Astrocyte of the hippocampus (primary cell): ENCODE measurements at regions not wholly inside any gene's neighbourhood (a gene's known extent, or its start where the extent isn't known, plus 50 kb on each side); places are given as distances from the start of the nearest gene placed in this dataset.

Experiments used
- DNase-seq: peaks from one replicate; pipeline ENCODE4 v3.0.0; 2011; ENCODE audit warnings: low read depth, low spot score

DNA sequence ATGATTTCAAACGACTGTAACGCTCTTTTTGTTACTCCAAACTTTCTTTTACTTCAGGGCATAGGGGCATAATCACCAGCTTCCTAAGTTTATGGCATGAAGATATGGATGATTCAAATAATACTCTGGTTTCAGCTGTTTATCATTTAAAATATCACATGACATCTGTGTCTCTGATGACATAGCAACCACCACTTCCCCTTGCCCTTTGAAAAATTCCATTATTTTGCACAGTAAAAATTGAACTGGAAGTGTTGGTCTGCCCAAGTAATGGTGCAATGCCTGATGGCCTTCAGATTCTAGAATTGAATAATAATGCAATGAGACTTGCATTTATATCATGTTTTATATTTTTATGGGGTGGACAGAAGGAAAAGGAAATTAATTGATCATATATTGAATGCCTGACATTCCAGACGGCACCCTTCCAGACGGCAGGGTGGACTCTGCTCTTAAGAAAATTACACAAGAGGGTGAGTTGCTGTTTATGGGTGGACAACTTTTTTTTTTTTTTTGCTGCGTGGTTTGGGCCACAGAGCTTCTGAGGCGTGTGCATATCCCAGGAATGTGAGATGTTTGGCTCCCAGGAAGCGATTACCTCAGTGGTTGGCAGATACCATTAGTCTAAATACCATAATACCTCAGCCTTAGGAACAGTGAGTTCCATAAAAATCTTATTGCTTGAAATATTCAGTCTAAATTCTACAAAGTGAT is 101.7 kb upstream of the ZNF521 start:
- DNase-seq, result peak; percentile 85

DNA sequence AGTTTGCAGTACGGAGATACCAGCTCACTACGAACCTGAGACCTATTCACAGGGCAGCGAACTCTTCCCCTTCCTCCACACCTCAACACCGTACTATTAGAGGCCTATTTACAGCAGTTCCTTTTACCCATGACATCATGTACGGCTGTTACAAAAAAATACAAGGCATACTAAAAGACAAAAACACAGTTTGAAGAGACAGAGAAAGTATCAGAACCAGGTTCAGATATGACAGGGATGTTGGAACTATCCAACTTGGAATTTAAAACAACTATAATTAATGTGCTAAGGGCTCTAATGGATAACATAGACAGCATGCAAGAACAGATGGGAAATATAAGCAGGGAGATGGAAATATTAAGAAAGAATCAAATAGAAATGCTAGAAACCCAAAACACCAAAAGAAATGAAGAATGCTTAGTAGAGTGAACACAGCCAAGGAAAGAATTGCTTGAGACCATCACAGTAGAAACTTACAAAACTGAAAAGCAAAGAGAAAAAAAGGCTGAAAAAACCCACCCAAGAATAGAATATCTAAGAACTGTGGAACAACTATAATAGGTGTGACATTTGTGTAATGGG is 99.2 kb upstream of the ZNF521 start:
- DNase-seq, result no peak

DNA sequence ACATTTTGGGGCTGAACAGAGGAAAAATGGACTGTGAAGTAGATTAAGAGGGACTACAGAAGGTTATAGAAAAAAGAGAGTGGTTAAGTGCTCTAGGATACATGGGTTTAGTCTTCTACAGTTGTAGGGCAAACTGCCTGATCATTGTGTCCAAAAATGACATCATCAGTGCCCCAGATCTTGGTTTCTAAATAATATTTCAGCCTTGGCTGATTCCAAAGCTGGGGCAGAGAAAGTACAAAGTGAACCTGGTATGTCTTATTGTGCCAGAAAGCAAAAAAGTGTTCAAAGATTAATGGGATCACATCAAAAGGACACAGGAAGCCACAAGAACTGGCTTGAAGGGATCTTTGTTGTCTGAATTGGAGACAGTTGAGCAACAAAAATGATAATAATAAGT is 97.1 kb upstream of the ZNF521 start:
- DNase-seq, result no peak

- DNase-seq, result no peak
Measured at GRCh38 chr18:25446972-25447371, 95.0 kb upstream of the ZNF521 start.

DNA sequence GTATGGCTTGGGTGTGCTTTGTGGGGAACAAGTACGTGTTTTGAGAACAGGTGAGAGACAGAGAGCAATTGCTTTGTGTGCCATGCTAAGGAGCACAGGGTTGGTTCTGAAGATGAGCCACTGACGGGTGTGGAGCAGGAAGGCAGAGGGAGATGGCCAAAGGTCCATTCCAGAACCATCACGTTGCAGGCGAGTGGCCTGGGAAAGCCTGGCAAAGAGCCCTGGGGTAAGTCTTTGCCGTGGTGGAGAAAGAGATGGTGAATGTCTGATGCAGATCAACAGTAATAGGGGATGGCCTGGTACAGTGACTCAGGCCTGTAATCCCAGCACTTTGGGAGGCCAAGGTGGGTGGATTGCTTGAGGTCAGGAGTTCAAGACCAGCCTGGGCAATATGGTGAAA is 93.5 kb upstream of the ZNF521 start:
- no peak for DNase-seq

- no peak for DNase-seq
Measured at GRCh38 chr18:25443776-25444175, 91.8 kb upstream of the ZNF521 start.

- DNase-seq, result no peak
Measured at GRCh38 chr18:25435149-25435782, 83.3 kb upstream of the ZNF521 start.

- no peak for DNase-seq
Measured at GRCh38 chr18:25434745-25435144, 82.8 kb upstream of the ZNF521 start.

GRCh38 chr18:25433590-25433989 is 81.6 kb upstream of the ZNF521 start:
- no peak for DNase-seq

- no peak for DNase-seq
Measured at GRCh38 chr18:25425024-25425423, 73.1 kb upstream of the ZNF521 start.

- no peak for DNase-seq
Measured at GRCh38 chr18:25423760-25424159, 71.8 kb upstream of the ZNF521 start.

DNA sequence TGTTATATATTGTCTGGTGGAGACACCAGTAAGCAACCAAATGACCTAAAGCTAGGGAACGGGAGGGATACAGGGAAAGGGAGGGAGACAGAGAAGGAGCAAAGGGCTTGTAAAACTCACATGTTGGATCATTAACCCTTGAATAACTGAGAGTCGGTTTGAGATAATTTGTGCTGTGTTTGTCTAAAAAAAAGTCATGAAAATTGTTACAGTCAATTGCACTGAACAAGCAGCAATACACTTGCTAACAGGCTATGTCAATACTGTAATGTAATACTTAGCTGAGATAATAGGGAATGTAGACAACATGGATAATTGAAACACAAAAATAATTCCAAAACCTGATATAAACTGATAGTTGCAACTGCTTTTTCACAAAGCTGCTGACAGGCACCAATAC is 71.3 kb upstream of the ZNF521 start:
- DNase-seq, result no peak

GRCh38 chr18:25422230-25422629 is 70.3 kb upstream of the ZNF521 start:
- DNase-seq, result no peak

DNA sequence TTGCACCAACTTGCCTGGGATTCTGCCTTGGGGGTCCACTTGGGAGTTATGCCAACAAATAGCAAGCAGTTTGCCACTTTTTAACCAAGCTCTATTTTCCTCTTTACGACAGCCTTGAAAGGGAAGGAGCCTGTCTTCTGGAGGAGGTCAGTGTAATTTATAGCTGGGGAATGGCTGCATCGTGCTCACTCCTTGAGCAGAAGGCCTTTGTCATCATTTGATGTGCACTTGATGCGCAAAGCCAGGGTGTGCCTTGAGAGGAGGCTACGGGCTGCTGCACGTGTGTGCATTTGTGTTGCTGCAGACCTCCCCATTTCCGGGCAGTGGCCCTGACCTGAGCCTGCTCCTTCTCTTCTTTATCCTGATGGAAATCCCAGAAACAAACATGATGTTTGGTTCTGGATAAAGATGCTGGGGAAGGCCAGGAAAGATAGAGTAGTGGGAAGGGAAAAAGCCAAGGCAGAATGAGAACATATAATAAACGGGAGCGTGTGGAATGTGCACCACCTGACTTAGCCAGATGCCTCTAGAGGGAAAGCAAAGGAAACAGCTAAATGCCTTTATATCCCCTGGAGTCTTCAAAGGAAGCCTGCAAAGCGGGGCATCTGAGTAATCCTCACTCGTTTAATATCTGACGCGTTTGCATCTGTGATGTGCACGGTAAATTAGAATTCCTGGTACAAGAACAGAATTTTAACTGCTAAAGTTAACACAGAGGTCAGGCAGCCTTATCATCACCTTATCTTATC is 68.3 kb upstream of the ZNF521 start:
- no peak for DNase-seq

GRCh38 chr18:25416374-25416773 is 64.4 kb upstream of the ZNF521 start:
- DNase-seq, result no peak

DNA sequence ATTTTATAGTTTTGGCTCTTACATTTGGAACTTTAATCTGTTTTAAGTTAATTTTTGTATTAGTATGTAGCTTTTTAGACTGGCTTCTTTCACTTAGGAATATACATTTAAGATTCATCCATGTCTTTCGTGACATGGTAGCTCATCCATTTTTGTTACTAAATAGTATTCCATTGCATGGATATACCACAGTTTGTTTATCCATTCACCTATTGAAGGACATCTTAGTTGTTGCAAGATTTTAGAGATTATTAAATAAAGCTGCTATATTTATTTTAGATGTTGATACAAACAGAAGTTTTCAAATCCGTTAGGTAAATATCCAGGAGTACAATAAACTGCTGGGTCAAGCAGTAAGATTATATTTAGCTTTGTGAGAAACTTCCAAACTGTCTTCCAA is 58.0 kb upstream of the ZNF521 start:
- DNase-seq, result no peak

DNA sequence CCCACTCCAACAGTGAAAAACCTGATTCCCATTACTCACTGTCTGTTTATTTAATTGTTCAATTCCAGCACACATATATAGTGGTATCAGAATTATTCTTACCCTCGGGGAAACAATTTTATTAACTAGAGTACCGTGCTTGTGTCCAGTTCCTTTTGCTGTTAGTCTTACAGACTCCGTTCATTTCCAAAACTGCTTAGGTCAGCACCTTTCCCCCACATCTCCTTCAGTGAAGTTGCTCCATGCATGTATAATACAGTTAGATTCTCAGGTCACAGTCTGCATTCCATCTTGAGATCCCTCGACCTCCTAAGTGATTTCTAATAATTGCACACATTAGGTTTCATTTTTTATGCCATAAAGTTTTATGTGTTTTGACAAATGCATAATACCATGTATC is 56.3 kb upstream of the ZNF521 start:
- no peak for DNase-seq
